Body of pancreas (tissue), 4 donors: ENCODE measurements at regions not wholly inside any gene's neighbourhood (a gene's known extent, or its start where the extent isn't known, plus 50 kb on each side); places are given as distances from the start of the nearest gene placed in this dataset.

Source experiments
- ATAC-seq: fragments of 150-250 bp; one replicate; pipeline ENCODE4 v1.9.1; 2016
- DNase-seq, 4 donors: peaks; one replicate each; pipeline ENCODE4 v3.0.0-alpha.2; 2019
- H3K27ac ChIP-seq, 4 donors: fragments of 200-600 bp; sonication (generic); 1 replicate in 3 of 4; 2 replicates in 1 of 4; pipeline versions ENCODE4 v1.5.1 to v1.6.1; 2016 to 2019; ENCODE audit warnings: mild to moderate bottlenecking in 1 of 4, mixed read lengths in 1 of 4, moderate library complexity in 1 of 4
- H3K27me3 ChIP-seq, 2 donors: fragments of 200-600 bp; sonication (generic); one replicate each; pipeline ENCODE4 v1.6.0; 2016; ENCODE audit warnings: mild to moderate bottlenecking in 1 of 2
- H3K36me3 ChIP-seq, 2 donors: fragments of 200-600 bp; sonication (generic); replicated peaks in 1 of 2; 2 replicates each; pipeline ENCODE4 v1.5.1; 2016; ENCODE audit warnings: low read depth in 2 of 2; ENCODE audit not compliant: insufficient read depth in 1 of 2
- H3K4me1 ChIP-seq: fragments of 200-600 bp; sonication (generic); one replicate; pipeline ENCODE4 v1.6.0; 2016
- H3K4me3 ChIP-seq, 2 donors: fragments of 200-600 bp; sonication (generic); 1 replicate in 1 of 2; 2 replicates in 1 of 2; pipeline ENCODE4 v1.5.1; 2016 to 2019
- H3K9me3 ChIP-seq, 3 donors: fragments of 200-600 bp; sonication (generic); 1 replicate in 2 of 3; 2 replicates in 1 of 3; pipeline ENCODE4 v1.5.1; 2016
- POLR2A ChIP-seq, 3 donors: fragments of 450-650 bp; IDR thresholded peaks; one replicate each; pipeline ENCODE4 v1.6.1; 2016; ENCODE audit warnings: antibody characterized with exemption in 3 of 3, mild to moderate bottlenecking in 2 of 3
- WGBS, 2 donors: methylation state at CpG; one replicate each; pipeline ENCODE4 v1.1.5; 2017; 5-methylcytosine and 5-hydroxymethylcytosine counted together
- intact Hi-C: fragments of 100-400 bp; cut with DNase I; formaldehyde crosslinking; loops from one replicate; pipeline ENCODE4 v1.15.1; 2023
- TF ChIP-seq, protein P1 (sequence below), 7 experiments: fragments of 450-650 bp in 4 of 7; fragments of 200-600 bp in 3 of 7; sonication (generic) in 3 of 7; IDR thresholded peaks; one replicate each; pipeline ENCODE4 v1.5.1; 2016 to 2019; ENCODE audit warnings: antibody characterized with exemption in 7 of 7

DNA sequence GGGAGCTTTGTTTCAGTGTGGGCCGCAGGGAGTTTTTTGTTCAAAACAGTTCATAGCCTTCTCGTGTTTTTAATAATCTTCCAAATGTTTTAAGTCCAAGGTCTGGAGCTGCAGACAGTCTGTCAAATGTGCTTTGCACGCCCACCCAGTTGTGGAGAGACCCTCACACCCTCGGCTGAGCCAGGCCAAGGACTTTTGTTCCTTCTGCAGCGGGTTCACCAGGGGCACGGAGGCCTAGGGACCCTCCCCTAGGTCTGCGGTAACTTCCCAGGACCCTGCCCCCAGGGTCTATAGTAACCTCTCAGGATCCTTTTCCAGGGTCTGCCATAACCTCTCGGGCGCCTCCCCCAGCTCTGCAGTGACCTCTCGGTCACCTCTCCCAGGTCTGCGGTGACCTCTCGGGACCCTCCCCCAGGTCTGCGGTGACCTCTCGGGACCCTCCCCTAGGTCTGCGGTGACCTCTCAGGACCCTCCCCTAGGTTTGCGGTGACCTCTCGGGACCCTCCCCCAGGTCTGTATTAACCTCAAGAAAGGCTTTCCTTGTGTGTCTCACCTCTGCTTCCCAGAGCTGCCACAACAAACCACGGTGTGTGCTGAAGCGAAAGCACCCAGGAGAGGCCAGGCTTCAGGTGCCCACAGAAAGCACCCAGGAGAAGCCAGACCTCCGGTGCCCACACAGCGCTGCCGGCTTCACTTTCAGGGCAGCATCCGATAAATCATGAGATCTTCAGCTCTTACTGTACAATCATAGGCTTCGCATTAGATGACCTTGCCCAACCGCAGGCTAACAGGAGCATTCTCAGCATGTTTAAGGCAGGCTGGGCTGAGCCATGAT, 301.9 kb upstream of the SALL3 start:
- no peak for DNase-seq
- 63 to 68% methylated on average over 25 of the region's 25 CpGs for WGBS, 2 donors
- ATAC-seq: no peak

DNA sequence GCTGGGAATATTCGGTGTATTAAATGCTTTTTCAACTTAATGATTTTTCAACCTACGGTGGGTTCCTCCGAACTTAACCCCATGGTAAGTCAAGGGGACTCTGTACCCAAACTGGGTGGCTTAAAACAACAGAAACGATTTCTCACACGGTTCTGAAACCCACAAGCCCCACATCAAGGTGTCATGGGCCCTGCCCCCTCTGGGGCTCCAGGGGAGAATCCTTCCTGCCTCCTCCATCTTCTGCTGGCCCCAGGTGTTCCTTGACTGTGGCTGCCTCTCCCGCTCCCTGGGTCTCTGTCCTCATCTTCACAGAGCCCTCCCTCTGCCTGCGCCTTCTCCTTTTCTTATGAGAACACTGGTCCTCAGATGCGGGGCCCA, 301.3 kb upstream of the SALL3 start:
- ATAC-seq: no peak
- TF ChIP-seq, protein P1, sequence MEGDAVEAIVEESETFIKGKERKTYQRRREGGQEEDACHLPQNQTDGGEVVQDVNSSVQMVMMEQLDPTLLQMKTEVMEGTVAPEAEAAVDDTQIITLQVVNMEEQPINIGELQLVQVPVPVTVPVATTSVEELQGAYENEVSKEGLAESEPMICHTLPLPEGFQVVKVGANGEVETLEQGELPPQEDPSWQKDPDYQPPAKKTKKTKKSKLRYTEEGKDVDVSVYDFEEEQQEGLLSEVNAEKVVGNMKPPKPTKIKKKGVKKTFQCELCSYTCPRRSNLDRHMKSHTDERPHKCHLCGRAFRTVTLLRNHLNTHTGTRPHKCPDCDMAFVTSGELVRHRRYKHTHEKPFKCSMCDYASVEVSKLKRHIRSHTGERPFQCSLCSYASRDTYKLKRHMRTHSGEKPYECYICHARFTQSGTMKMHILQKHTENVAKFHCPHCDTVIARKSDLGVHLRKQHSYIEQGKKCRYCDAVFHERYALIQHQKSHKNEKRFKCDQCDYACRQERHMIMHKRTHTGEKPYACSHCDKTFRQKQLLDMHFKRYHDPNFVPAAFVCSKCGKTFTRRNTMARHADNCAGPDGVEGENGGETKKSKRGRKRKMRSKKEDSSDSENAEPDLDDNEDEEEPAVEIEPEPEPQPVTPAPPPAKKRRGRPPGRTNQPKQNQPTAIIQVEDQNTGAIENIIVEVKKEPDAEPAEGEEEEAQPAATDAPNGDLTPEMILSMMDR (IDR thresholded peaks at IDR 0.05): no peak
- no peak for TF ChIP-seq POLR2A (IDR thresholded peaks at IDR 0.05)
- no peak overlapping the region for H3K27ac ChIP-seq
- H3K9me3 ChIP-seq: no peaks in the 10 kb centered on the region
- 48 to 51% methylated on average over 7 to 8 of the region's 8 CpGs for WGBS, 2 donors
- H3K4me1 ChIP-seq: no peaks in the 10 kb centered on the region
- DNase-seq: no peak
- intact Hi-C loops: no loop called here
- no peak overlapping the region for H3K4me3 ChIP-seq
- no peaks in the 10 kb centered on the region for H3K36me3 ChIP-seq
- H3K27me3 ChIP-seq: no peaks in the 10 kb centered on the region

More for the DNA sequence above, 301.9 kb upstream of the SALL3 start:
- TF ChIP-seq POLR2A (IDR thresholded peaks at IDR 0.05): no peak
- TF ChIP-seq, protein P1 (IDR thresholded peaks at IDR 0.05): no peak
- Histone ChIP-seq H3K27ac (no peak overlapping the region), H3K4me3 (no peak overlapping the region), H3K27me3 (no peaks in the 10 kb centered on the region), H3K36me3 (no peaks in the 10 kb centered on the region), H3K9me3 (no peaks in the 10 kb centered on the region), H3K4me1 (no peaks in the 10 kb centered on the region)
- intact Hi-C loops: no loop called here

DNA sequence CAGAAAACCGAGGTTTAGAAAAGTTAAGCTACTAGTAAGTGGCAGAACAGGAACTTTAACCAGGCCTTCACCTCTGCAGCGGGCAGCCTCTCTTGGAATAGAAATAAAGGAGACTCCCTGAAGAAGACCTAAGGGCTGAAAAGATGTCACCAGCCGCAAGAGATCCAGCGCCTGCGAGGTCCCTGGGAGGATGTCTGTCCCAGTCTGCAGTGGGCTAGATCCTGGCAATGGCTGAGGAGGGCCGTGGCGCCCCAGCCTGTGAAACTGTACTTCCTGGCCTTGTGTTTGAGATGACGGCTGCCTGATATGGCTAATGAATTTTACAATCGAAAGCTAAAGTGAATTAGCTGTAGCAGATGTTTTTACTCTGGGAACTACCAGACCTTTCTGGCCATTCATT, 300.6 kb upstream of the SALL3 start:
- no peaks in the 10 kb centered on the region for H3K4me1 ChIP-seq
- 65 to 66% methylated on average over 9 of the region's 9 CpGs for WGBS, 2 donors
- intact Hi-C loops: no loop called here
- H3K4me3 ChIP-seq: no peak overlapping the region
- no peaks in the 10 kb centered on the region for H3K9me3 ChIP-seq
- H3K27ac ChIP-seq: no peak overlapping the region
- H3K36me3 ChIP-seq: no peaks in the 10 kb centered on the region
- DNase-seq: no peak
- TF ChIP-seq, protein P1 (IDR thresholded peaks at IDR 0.05): no peak
- no peak for TF ChIP-seq POLR2A (IDR thresholded peaks at IDR 0.05)
- no peak for ATAC-seq
- no peaks in the 10 kb centered on the region for H3K27me3 ChIP-seq

- Histone ChIP-seq H3K4me3 (no peak overlapping the region), H3K4me1 (no peaks in the 10 kb centered on the region), H3K27ac (no peak overlapping the region), H3K36me3 (no peaks in the 10 kb centered on the region), H3K27me3 (no peaks in the 10 kb centered on the region), H3K9me3 (no peaks in the 10 kb centered on the region)
- intact Hi-C loops: no loop called here
- no peak for DNase-seq
- no peak for ATAC-seq
- 65 to 75% methylated on average over 17 of the region's 17 CpGs for WGBS, 2 donors
- TF ChIP-seq POLR2A (IDR thresholded peaks at IDR 0.05): no peak
- TF ChIP-seq, protein P1 (IDR thresholded peaks at IDR 0.05): no peak
These were observed 299.9 kb upstream of the SALL3 start for GRCh38 chr18:78679613-78680260.
